Mesodermal cell (in vitro differentiated cells): ENCODE measurements at regions not wholly inside any gene's neighbourhood (a gene's known extent, or its start where the extent isn't known, plus 50 kb on each side); places are given as distances from the start of the nearest gene placed in this dataset.
"Not testable (repeated sequence)": the region's sequence is repeated elsewhere in the genome, so short reads cannot be mapped to it uniquely, and the experiment has no call there.

ENCODE experiments used
- H3K27ac ChIP-seq: 2 replicates; pipeline ENCODE4 v1.7.0; 2013; ENCODE audit warnings: mild to moderate bottlenecking, low read depth, low read length, moderate library complexity; ENCODE audit not compliant: severe bottlenecking
- H3K36me3 ChIP-seq: 2 replicates; pipeline ENCODE4 v1.7.1; 2013; ENCODE audit warnings: mild to moderate bottlenecking, low read length, moderate library complexity; ENCODE audit not compliant: control insufficient read depth, insufficient read depth
- H3K4me1 ChIP-seq: one replicate; pipeline ENCODE4 v1.7.1; 2013; ENCODE audit warnings: mild to moderate bottlenecking, low read length; ENCODE audit not compliant: insufficient read depth, control insufficient read depth, poor library complexity, severe bottlenecking
- H3K4me3 ChIP-seq: 2 replicates; pipeline ENCODE4 v1.7.0; 2013; ENCODE audit warnings: low read length, control low read depth, mild to moderate bottlenecking; ENCODE audit not compliant: insufficient read depth, poor library complexity, severe bottlenecking; ENCODE audit errors: extremely low read depth
- H3K9me3 ChIP-seq: 2 replicates; pipeline ENCODE4 v1.7.1; 2013; ENCODE audit warnings: mild to moderate bottlenecking, low read length, moderate library complexity; ENCODE audit not compliant: control insufficient read depth
- WGBS, 2 experiments: methylation state at CpG; one replicate each; pipeline ENCODE4 v1.1.5; 2013; ENCODE audit warnings: missing lambda C conversion rate in 2 of 2; ENCODE audit not compliant: insufficient coverage in 2 of 2; 5-methylcytosine and 5-hydroxymethylcytosine counted together

DNA sequence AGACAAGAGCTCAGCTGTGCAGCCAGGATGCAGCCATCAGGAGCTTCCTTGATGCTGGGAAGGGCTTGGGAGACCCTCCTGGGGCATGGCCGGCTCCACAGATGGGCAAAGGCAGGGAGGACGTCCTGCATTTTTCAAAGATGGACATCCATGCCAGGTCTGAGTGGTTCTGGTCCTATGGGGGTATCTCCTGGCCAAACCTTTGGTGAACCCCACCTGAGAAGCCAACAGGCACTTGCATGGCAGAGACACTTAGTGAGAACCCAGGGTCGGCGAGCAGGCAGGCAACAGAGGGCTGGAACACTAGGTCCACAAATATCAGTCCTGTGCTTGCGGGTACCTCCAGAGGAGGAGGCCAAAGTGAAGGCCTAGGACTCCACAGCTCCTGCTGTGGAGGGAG lies 70.0 kb downstream of the KCTD15 start:
- Histone ChIP-seq H3K4me3 (no peak overlapping the region), H3K4me1 (peaks cover 15% of the 10 kb centered on the region), H3K27ac (no peak overlapping the region), H3K9me3 (no peaks in the 10 kb centered on the region), H3K36me3 (no peaks in the 10 kb centered on the region)
- 75% methylated on average over 4 of the region's 5 CpGs for WGBS, 2 experiments

DNA sequence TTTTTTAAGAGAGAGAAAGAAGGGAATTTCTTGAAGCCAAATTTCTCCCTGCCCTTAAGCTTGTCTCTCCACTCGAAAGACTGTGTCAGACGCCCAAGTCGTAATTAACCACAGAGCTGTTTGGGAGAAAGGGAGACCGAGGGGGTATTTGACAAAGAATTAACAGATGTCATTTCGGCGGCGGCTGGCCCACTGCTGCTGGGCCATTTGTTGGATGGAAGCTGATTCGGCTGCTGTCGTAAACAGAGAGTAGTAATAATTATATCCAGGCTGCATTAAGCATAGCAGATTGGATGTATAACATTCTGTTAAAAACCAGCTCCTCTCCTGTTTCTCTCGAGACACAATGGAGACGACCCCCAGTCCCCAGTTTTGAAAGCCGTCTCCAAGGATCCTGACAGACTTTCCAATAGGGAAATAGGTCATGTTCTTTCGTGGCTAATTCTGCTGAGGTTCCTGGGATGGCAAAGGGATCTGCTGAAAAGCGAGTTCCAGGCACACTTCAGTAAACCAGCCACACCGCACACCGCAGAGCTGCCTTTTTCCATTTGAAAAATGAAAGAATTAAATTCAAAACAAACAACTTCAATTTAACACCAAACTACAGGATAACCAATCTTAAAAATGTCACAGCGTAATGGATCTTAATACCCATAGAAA lies 71.5 kb downstream of the KCTD15 start:
- H3K27ac ChIP-seq: peak overlapping the region; percentile 62
- H3K36me3 ChIP-seq: no peaks in the 10 kb centered on the region
- no peak overlapping the region for H3K4me3 ChIP-seq
- H3K9me3 ChIP-seq: no peaks in the 10 kb centered on the region
- WGBS, 2 experiments: 71 to 79% methylated on average over 11 to 12 of the region's 17 CpGs
- H3K4me1 ChIP-seq: peaks cover 20% of the 10 kb centered on the region

DNA sequence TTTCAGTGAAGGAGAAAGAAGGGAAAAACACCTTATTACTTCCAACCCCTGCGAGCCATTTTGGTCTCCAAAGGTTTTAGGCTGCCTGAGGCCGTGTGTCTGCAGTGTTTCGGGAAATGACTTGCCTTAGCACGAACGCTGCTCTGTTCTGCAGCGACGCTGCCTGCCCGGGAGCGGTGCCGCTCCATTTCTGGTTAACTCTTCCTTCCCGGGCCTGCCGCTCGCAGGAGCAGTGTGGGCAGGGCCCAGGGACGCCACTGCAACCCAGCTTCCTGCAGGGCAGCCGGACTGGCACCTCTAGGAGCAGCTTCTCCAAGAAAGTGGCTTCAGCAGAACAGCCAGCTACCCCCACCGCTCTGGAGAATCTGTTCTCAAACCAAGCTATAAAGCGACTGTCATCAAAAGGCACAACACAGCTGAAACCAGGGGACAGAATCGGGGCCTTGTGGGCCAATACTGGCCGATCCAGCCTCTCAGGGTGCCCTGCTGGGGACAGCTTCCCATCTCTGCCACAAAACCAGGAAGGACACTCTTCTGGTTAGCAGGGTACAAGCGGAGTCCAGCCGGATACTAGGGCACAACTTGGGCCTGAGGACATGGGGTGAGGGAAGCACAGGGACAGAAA lies 72.2 kb downstream of the KCTD15 start:
- WGBS, 2 experiments: 42 to 48% methylated on average over 20 to 21 of the region's 21 CpGs
- H3K36me3 ChIP-seq: no peaks in the 10 kb centered on the region
- H3K9me3 ChIP-seq: no peaks in the 10 kb centered on the region
- H3K4me1 ChIP-seq: peaks cover 20% of the 10 kb centered on the region
- H3K27ac ChIP-seq: peak overlapping the region; percentile 62
- H3K4me3 ChIP-seq: no peak overlapping the region

DNA sequence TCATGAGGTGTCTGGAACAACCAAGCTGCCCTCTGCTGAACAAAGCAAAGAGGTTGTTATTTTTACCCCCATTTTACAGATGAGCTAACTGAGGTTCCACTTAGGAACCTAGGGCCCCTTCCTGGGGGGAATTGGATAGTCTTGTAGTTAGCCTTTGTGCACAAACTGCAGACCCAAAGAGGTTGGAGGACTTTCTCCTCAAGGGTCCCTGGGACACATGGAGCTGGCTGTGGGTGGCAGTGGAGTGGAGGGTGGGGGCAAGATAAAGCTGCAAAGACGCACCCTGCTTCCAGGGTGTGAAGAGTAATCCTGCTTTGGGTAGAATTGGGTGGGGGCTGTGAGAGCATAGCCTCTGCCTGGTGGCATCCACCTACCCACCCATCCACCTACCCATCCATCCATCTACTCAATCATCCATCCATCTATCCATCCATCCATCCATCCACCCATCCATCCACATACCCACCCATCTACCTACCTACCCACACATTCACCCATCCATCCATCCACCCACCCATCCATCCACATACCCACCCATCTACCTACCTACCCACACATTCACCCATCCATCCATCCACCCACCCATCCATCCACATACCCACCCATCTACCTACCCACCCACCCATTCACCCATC lies 73.7 kb downstream of the KCTD15 start:
- no CpG with 5 or more reads among the region's 1 CpG for WGBS, 2 experiments

DNA sequence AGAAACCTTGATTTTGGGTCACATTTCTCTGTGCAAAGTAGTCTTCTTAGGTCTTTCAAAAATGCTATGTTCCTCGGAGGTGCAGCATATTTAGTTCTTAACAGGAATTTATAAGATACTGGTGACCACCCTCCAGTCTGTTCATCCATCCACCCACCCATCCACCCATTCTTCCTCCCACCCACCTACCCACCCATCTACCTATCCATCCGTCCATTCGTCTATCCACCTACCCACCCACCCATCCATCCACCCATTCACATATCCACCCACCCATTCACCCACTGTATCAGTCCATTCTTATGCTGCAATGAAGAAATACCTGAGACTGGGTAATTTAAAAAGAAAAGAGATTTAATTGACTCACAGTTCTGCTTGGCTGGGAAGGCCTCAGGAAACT lies 74.9 kb downstream of the KCTD15 start:
- Histone ChIP-seq H3K4me1 (peaks cover 20% of the 10 kb centered on the region), H3K36me3 (no peaks in the 10 kb centered on the region), H3K4me3 (no peak overlapping the region), H3K27ac (no peak overlapping the region), H3K9me3 (no peaks in the 10 kb centered on the region)
- 100% methylated on average over 1 of the region's 3 CpGs; no CpG with 5 or more reads in 1 of the 2 experiments for WGBS, 2 experiments

More for the DNA sequence above, 73.7 kb downstream of the KCTD15 start:
- not testable (repeated sequence) for H3K36me3 ChIP-seq, H3K4me3 ChIP-seq, H3K27ac ChIP-seq, H3K9me3 ChIP-seq
- peaks cover 20% of the 10 kb centered on the region for H3K4me1 ChIP-seq

DNA sequence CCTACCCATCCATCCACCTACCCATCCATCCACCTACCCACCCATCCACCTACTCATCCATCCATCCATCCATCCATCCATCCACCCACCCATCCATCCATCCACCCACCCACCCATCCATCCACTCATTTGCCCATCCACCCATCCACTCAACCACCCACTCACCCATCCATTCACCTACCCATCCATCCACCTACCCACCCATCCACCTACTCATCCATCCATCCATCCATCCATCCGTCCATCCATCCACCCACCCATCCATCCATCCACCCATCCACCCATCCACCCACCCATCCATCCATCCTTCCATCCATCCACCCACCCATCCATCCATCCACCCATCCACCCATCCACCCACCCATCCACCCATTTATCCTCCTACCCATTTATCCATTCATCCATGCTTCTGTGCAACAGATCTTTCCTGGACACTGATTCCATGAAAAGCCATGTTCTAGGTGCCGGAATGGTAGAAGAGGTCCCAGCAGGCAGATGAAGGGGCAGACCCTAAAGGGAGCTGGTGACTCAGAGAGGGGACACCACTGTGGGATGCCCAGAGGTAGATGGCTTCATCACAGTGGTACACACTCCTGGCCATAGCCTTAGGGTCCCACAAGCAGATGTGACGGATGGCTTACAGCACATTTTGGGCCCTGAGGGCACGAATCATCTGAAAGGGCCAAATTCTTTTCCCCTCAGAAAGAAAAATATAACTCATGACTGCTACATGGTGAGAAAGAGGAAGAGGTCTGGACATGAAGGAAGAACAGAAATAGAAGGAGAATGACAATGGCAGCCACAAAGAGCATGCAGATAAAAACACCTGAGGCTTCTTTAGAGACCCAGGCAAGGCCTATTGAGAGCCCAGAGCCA lies 76.0 kb downstream of the KCTD15 start:
- 100% methylated on average over 2 to 3 of the region's 4 CpGs for WGBS, 2 experiments
- Histone ChIP-seq H3K4me1 (peaks cover 19% of the 10 kb centered on the region), H3K9me3 (no peaks in the 10 kb centered on the region), H3K27ac (no peak overlapping the region), H3K4me3 (no peak overlapping the region), H3K36me3 (no peaks in the 10 kb centered on the region)

DNA sequence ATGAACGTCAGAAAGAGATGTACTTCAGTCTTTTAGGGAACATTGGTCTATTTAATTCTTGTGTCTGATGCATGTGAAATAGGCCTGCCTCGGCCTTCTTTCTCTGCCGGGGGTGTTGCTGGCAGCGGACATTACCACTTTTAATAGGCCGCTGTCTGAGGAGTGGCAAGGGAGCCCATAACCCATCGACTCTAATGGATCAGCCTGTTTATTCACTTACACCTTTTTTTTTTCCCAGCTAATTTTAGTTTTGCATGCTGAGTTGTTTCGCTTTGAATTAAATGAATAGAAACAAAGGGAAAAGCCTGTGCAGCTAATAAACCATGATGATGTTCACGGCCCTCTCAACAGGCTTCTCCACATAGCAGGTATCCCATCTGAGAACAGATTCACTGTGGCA lies 78.4 kb downstream of the KCTD15 start:
- 84 to 93% methylated on average over 3 to 7 of the region's 8 CpGs for WGBS, 2 experiments
- Histone ChIP-seq H3K27ac (no peak overlapping the region), H3K4me3 (no peak overlapping the region), H3K4me1 (peaks cover 5% of the 10 kb centered on the region), H3K9me3 (no peaks in the 10 kb centered on the region), H3K36me3 (no peaks in the 10 kb centered on the region)

DNA sequence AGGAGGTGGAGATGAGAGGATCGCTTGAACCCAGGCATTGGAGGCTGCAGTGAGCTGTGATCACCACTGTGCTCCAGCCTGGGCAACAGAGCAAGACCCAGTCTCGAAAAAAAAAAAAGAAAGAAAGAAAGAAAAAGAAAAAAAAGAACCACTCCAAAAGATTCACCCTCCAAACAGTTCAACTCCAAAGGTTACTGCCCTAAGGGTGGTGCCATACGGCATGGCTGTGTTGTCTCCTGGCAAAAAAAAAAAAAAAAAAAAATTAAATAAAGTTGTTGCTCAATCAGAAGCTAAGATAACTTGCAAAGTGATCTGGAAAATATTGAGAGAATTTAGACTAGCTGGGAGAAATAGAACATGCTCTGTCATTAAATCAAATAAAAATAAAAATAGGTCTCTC lies 79.5 kb downstream of the KCTD15 start:
- no peaks in the 10 kb centered on the region for H3K9me3 ChIP-seq
- H3K36me3 ChIP-seq: no peaks in the 10 kb centered on the region
- WGBS, 2 experiments: no CpG with 5 or more reads among the region's 3 CpGs
- no peak overlapping the region for H3K27ac ChIP-seq
- H3K4me3 ChIP-seq: no peak overlapping the region
- peaks cover 5% of the 10 kb centered on the region for H3K4me1 ChIP-seq

DNA sequence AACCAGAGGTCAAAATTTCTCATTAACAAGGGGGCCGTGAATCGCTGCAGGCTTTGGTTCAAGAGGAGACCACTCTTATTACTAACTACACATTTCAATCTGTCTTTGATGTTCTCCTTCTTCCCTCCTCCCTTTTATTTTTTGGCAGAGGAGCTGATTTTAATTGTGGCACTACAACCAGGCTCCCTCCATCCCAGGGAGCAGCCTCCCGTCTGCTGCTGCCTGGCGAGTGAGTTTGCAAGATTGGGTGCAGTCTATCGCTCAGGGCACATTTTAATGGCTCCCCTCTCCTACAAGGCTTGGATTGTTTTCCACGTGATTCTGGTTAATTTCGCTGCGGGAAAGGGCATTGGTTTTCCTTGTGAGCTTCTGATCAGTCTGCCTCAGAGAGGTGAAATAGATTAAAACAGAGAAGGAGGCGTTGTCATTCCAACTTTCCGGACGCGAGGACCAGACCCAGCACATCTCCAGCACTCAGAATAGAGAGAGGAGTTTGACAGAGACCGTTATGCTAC lies 81.4 kb downstream of the KCTD15 start:
- no peaks in the 10 kb centered on the region for H3K36me3 ChIP-seq
- H3K4me3 ChIP-seq: no peak overlapping the region
- H3K9me3 ChIP-seq: no peaks in the 10 kb centered on the region
- peaks cover 5% of the 10 kb centered on the region for H3K4me1 ChIP-seq
- 85 to 100% methylated on average over 7 of the region's 13 CpGs for WGBS, 2 experiments
- no peak overlapping the region for H3K27ac ChIP-seq
